Mesenchymal stem cell (in vitro differentiated cells and primary cell): ENCODE measurements at regions not wholly inside any gene's neighbourhood (a gene's known extent, or its start where the extent isn't known, plus 50 kb on each side); places are given as distances from the start of the nearest gene placed in this dataset.

Experiments used
- DNase-seq: peaks from one replicate; pipeline ENCODE4 v3.0.0-alpha.2; 2013
- H2AFZ ChIP-seq: one replicate; pipeline ENCODE4 v1.6.1; 2013; ENCODE audit warnings: low read depth, mild to moderate bottlenecking, control low read depth, inconsistent platforms, low read length, moderate library complexity
- H2AK5ac ChIP-seq: 2 replicates; pipeline ENCODE4 v1.6.1; 2013; ENCODE audit warnings: low read length, moderate library complexity, mild to moderate bottlenecking, inconsistent platforms; ENCODE audit not compliant: severe bottlenecking
- H2BK120ac ChIP-seq: one replicate; pipeline ENCODE4 v1.6.1; 2013; ENCODE audit warnings: low read depth, mild to moderate bottlenecking, inconsistent platforms, low read length, moderate library complexity
- H2BK12ac ChIP-seq, 2 experiments: one replicate each; pipeline ENCODE4 v1.6.1; 2013; ENCODE audit warnings: inconsistent platforms in 2 of 2, low read length in 2 of 2, mild to moderate bottlenecking in 2 of 2, moderate library complexity in 2 of 2, control low read depth in 1 of 2
- H2BK15ac ChIP-seq: one replicate; pipeline ENCODE4 v1.6.1; 2013; ENCODE audit warnings: mild to moderate bottlenecking, low read depth, inconsistent platforms; ENCODE audit not compliant: poor library complexity, severe bottlenecking
- H2BK5ac ChIP-seq: 2 replicates; pipeline ENCODE4 v1.6.1; 2013; ENCODE audit warnings: low read depth, mild to moderate bottlenecking, low read length, control low read depth, inconsistent platforms; ENCODE audit not compliant: poor library complexity, severe bottlenecking
- H3K14ac ChIP-seq, 2 experiments: one replicate each; pipeline ENCODE4 v1.6.1; 2013; ENCODE audit warnings: inconsistent platforms in 2 of 2, low read length in 2 of 2, control low read depth in 1 of 2, mild to moderate bottlenecking in 1 of 2, moderate library complexity in 1 of 2
- H3K18ac ChIP-seq, 2 experiments: one replicate each; pipeline ENCODE4 v1.6.1; 2013; ENCODE audit warnings: inconsistent platforms in 2 of 2, low read length in 2 of 2, control low read depth in 1 of 2, low read depth in 1 of 2, mild to moderate bottlenecking in 1 of 2
- H3K23ac ChIP-seq, 2 experiments: one replicate each; pipeline ENCODE4 v1.6.1; 2013; ENCODE audit warnings: inconsistent platforms in 2 of 2, low read length in 2 of 2, mild to moderate bottlenecking in 2 of 2, moderate library complexity in 2 of 2, control low read depth in 1 of 2
- H3K27ac ChIP-seq: 2 replicates; pipeline ENCODE4 v1.5.1; 2013; ENCODE audit warnings: mild to moderate bottlenecking, moderate library complexity, low read length, control low read depth, inconsistent platforms; ENCODE audit not compliant: poor library complexity, severe bottlenecking
- H3K27me3 ChIP-seq, 2 experiments: 2 replicates each; pipeline versions ENCODE4 v1.6.1 to v1.7.0; 2013; ENCODE audit warnings: low read length in 2 of 2, mild to moderate bottlenecking in 2 of 2, moderate library complexity in 2 of 2, control low read depth in 1 of 2, inconsistent platforms in 1 of 2; ENCODE audit not compliant: control insufficient read depth in 1 of 2, insufficient read depth in 1 of 2
- H3K36me3 ChIP-seq, 2 experiments: 2 replicates each; pipeline versions ENCODE4 v1.6.1 to v1.7.0; 2013; ENCODE audit warnings: low read length in 2 of 2, control low read depth in 1 of 2, inconsistent platforms in 1 of 2, low read depth in 1 of 2, mild to moderate bottlenecking in 1 of 2; ENCODE audit not compliant: insufficient read depth in 2 of 2, control insufficient read depth in 1 of 2
- H3K4ac ChIP-seq, 2 experiments: one replicate each; pipeline ENCODE4 v1.6.1; 2013; ENCODE audit warnings: inconsistent platforms in 2 of 2, low read length in 2 of 2, mild to moderate bottlenecking in 2 of 2, moderate library complexity in 2 of 2, control low read depth in 1 of 2, low read depth in 1 of 2
- H3K4me1 ChIP-seq: 2 replicates; pipeline ENCODE4 v1.6.1; 2013; ENCODE audit warnings: low read depth, low read length, control low read depth; ENCODE audit not compliant: control insufficient read depth, insufficient read depth
- H3K4me2 ChIP-seq: 2 replicates; pipeline ENCODE4 v1.6.1; 2013; ENCODE audit warnings: low read length, mild to moderate bottlenecking, inconsistent platforms; ENCODE audit not compliant: poor library complexity, severe bottlenecking
- H3K4me3 ChIP-seq, 2 experiments: 2 replicates each; pipeline versions ENCODE4 v1.5.1 to v1.7.0; 2013; ENCODE audit warnings: low read length in 2 of 2, mild to moderate bottlenecking in 2 of 2, control low read depth in 1 of 2, low read depth in 1 of 2; ENCODE audit not compliant: insufficient read depth in 1 of 2
- H3K79me1 ChIP-seq: replicated peaks from 2 replicates; pipeline ENCODE4 v1.6.1; 2013; ENCODE audit warnings: mild to moderate bottlenecking, control low read depth, low read length, inconsistent platforms; ENCODE audit not compliant: poor library complexity, severe bottlenecking
- H3K9ac ChIP-seq: 2 replicates; pipeline ENCODE4 v1.7.0; 2013; ENCODE audit warnings: mild to moderate bottlenecking, low read length, moderate library complexity
- H3K9me3 ChIP-seq: 2 replicates; pipeline ENCODE4 v1.7.0; 2013; ENCODE audit warnings: mild to moderate bottlenecking, low read length; ENCODE audit not compliant: control insufficient read depth
- H4K8ac ChIP-seq: one replicate; pipeline ENCODE4 v1.6.1; 2013; ENCODE audit warnings: inconsistent platforms, mild to moderate bottlenecking, low read length, moderate library complexity
- H4K91ac ChIP-seq: one replicate; pipeline ENCODE4 v1.6.1; 2013; ENCODE audit warnings: mild to moderate bottlenecking, low read length, inconsistent platforms
- WGBS: methylation state at CpG from one replicate; pipeline ENCODE4 v1.1.7; 2013; ENCODE audit warnings: mixed read lengths; 5-methylcytosine and 5-hydroxymethylcytosine counted together

DNA sequence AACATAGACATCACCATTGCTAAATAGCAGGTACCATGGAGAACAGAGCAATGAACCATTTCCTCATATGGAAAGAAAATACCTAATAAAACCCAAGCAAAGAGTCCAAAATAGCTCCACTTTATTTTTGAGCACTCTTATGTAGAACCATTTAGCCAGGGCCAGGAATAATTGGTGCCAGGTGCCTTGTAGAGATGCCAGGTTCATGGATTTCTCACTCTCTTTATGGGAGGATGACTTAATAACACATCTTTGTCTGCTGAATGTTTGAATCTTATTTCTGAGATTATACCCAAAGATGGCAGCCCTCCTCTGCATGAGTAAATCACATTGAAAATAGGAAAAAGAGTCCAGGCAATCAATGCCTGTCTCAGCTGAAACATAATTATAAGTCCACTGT, 212.3 kb upstream of the SFRP2 start:
- Histone ChIP-seq H2AFZ (no peak overlapping the region), H4K91ac (no peak overlapping the region), H2BK5ac (no peak overlapping the region), H3K9me3 (no peaks in the 10 kb centered on the region), H3K18ac (no peak overlapping the region), H3K27me3 (no peaks in the 10 kb centered on the region), H3K36me3 (no peaks in the 10 kb centered on the region), H3K14ac (no peak overlapping the region), H2AK5ac (no peak overlapping the region), H3K4me1 (peaks cover 6% of the 10 kb centered on the region), H3K9ac (no peak overlapping the region), H2BK15ac (no peak overlapping the region), H3K4me3 (no peak overlapping the region), H3K4ac (no peak overlapping the region), H2BK12ac (no peak overlapping the region), H2BK120ac (no peak overlapping the region), H3K4me2 (no peak overlapping the region), H3K27ac (no peak overlapping the region), H4K8ac (no peak overlapping the region), H3K23ac (no peak overlapping the region), H3K79me1 (no peaks in the 10 kb centered on the region)
- no peak for DNase-seq

DNA sequence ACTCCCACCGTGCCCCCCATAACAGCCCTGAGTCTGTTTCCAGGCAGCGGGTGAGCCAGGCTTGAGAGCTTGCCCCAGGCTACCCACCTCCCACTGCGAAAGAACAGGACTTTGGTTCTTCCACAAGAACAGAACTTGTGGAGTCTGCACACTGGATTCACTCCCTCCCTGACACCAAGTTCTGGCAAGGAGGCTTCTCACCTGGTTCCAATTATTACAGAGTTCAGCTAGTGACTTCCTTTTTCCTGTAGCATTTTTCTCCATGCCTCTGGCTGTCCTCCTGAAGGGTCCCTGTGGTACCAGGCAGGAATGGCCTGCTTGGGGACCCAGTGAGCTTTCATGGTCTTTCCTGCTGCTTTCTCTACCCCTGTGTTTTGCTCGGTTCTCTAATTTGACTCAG, 208.6 kb upstream of the SFRP2 start:
- no peak overlapping the region for H3K23ac ChIP-seq
- H3K4me1 ChIP-seq: no peaks in the 10 kb centered on the region
- H3K79me1 ChIP-seq: no peaks in the 10 kb centered on the region
- H3K9ac ChIP-seq: no peak overlapping the region
- no peak overlapping the region for H2BK120ac ChIP-seq
- no peak overlapping the region for H2AK5ac ChIP-seq
- H3K9me3 ChIP-seq: peaks cover 7% of the 10 kb centered on the region
- peak overlapping the region; percentile 48 for H4K91ac ChIP-seq
- WGBS: 82% methylated on average over 3 of the region's 4 CpGs
- no peaks in the 10 kb centered on the region for H3K36me3 ChIP-seq
- H3K18ac ChIP-seq: peak overlapping the region in 1 of 2 experiments; percentile 39
- H2BK15ac ChIP-seq: peak overlapping the region; percentile 63
- H3K27ac ChIP-seq: no peak overlapping the region
- H2AFZ ChIP-seq: no peak overlapping the region
- H3K4me2 ChIP-seq: no peak overlapping the region
- DNase-seq: no peak
- no peak overlapping the region for H3K14ac ChIP-seq
- H3K4me3 ChIP-seq: no peak overlapping the region
- peak overlapping the region; percentile 63 for H4K8ac ChIP-seq
- H3K4ac ChIP-seq: no peak overlapping the region
- H3K27me3 ChIP-seq: no peaks in the 10 kb centered on the region
- no peak overlapping the region for H2BK5ac ChIP-seq
- peak overlapping the region in 1 of 2 experiments; percentile 71 for H2BK12ac ChIP-seq

DNA sequence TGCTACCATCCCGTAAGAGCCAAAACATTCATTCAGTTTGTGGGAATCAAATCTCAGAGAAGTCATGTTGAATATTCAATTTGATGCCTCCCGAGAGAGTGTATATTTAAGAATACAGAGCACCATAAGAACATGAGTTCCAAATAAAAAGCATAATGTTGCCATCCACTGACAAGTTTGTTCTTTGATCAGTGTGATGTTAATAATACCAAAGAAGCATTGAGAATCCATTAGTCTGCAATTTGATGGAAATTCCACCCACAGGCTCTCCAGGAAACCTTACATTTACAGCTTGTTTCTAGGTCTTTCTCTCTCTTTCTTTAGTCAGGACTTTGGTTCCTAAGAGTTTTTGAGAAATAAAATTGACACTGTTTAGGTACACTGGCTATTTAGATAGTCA, 200.6 kb upstream of the SFRP2 start:
- Histone ChIP-seq H3K27me3 (no peaks in the 10 kb centered on the region), H2BK15ac (no peak overlapping the region), H3K9me3 (peaks cover 17% of the 10 kb centered on the region), H2BK5ac (no peak overlapping the region), H3K4me3 (no peak overlapping the region), H3K4me1 (no peaks in the 10 kb centered on the region), H3K36me3 (no peaks in the 10 kb centered on the region), H2AFZ (no peak overlapping the region), H3K9ac (no peak overlapping the region), H3K14ac (no peak overlapping the region), H3K23ac (no peak overlapping the region), H3K79me1 (no peaks in the 10 kb centered on the region), H2BK120ac (no peak overlapping the region), H2AK5ac (no peak overlapping the region), H4K8ac (no peak overlapping the region), H3K18ac (no peak overlapping the region), H4K91ac (no peak overlapping the region), H2BK12ac (no peak overlapping the region), H3K4me2 (no peak overlapping the region), H3K4ac (no peak overlapping the region), H3K27ac (no peak overlapping the region)
- 100% methylated on average over 1 of the region's 2 CpGs for WGBS
- DNase-seq: no peak

DNA sequence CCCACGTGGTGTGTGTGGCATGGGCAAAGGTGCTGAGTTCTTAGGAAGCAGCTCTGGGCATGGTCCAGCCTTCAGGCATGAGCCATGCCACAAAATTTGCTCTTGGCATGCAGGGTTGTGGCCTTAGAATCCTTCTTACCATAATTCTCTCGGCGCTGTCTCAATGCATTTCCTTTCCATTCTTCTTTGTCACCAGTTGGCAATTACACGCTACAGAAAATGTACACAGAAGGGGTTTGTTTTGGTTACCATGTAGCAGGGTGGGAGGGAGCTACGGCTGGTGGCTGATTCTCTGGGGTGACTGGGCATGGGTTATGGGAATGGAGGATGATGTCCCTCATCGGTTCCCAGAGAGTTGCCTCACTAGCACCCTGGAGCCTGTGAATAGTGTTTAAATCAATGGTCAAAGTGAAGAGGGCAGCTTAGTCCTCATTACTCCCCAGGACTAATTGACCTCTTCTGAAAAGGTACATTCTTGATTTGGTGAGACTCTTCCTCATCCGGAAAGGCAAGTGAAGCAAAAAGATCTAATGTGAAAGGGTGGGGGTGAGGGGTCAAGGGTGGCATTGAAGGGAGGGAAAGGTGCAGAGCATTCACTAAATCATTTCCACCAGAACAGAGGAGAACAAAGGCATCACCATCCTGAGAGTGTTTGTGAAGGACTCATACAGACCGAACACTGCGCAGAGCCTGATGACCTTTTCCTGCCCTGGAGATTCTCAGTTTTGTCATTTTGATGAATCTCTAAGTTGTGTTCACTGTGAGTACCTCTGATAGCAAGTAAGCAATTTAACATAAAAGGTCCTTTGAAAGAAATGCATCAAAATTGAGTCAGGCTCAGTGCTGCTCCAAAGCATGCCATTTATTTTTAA, 199.8 kb upstream of the SFRP2 start:
- H3K79me1 ChIP-seq: no peaks in the 10 kb centered on the region
- WGBS: 64% methylated on average over 9 of the region's 9 CpGs
- no peak overlapping the region for H2BK120ac ChIP-seq

More for the DNA sequence above, 199.8 kb upstream of the SFRP2 start:
- peak overlapping the region; percentile 43 for H4K91ac ChIP-seq
- H3K18ac ChIP-seq: peak overlapping the region; percentile 72 to 79
- no peak overlapping the region for H3K23ac ChIP-seq
- peak overlapping the region; percentile 13 to 62 for H3K4ac ChIP-seq
- no peaks in the 10 kb centered on the region for H3K36me3 ChIP-seq
- peak overlapping the region; percentile 7 for H4K8ac ChIP-seq
- H2BK5ac ChIP-seq: no peak overlapping the region
- no peak overlapping the region for H3K4me3 ChIP-seq
- no peak overlapping the region for H2AK5ac ChIP-seq
- no peak overlapping the region for H2BK15ac ChIP-seq
- peak; percentile 93 for DNase-seq
- H3K4me2 ChIP-seq: no peak overlapping the region
- no peak overlapping the region for H3K9ac ChIP-seq
- peaks cover 17% of the 10 kb centered on the region for H3K9me3 ChIP-seq
- H3K27me3 ChIP-seq: no peaks in the 10 kb centered on the region
- no peak overlapping the region for H3K27ac ChIP-seq
- H2AFZ ChIP-seq: no peak overlapping the region
- H3K14ac ChIP-seq: no peak overlapping the region
- no peaks in the 10 kb centered on the region for H3K4me1 ChIP-seq
- peak overlapping the region; percentile 25 to 80 for H2BK12ac ChIP-seq
